Stimulated activated CD4-positive, alpha-beta T cell treated with anti-CD3 and anti-CD28 coated beads, TNF-alpha, amount 100 ng/mL, for 4 hours (primary cell): ENCODE measurements at regions not wholly inside any gene's neighbourhood (a gene's known extent, or its start where the extent isn't known, plus 50 kb on each side); places are given as distances from the start of the nearest gene placed in this dataset.
"Not testable (repeated sequence)": the region's sequence is repeated elsewhere in the genome, so short reads cannot be mapped to it uniquely, and the experiment has no call there.

Experiments used
- DNase-seq, 3 experiments: peaks; one replicate each; pipeline ENCODE4 v3.0.0-alpha.2; 2020; ENCODE audit warnings: low read depth in 3 of 3

DNA sequence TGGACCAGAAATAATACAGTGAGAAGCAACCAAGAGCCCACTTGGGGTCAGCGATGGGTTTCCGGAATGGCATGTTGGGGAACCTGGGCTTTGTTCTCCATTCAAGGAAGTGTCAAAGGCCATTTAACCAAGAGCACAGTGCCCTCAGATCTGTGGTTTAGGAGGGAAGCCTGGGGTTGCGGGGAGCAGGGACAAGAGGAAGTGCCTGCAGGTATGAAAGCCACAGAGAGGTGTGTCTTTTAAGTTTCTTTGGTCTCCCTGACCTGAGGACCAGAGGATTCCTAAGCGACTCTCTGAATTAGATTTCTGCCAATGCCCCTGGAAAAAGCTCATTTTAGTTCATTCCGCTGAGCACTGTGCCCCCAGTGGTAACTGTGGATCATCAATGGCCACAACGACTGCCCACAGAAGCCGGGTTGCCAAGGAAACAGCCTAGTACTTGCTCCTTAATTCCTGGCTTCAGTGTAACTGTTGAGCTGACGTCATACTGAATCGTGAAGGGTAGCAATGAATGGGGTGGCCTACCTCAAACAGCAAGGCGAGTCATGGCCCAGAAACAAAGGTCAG, 107.3 kb upstream of the SPIN1 start:
- no peak for DNase-seq

DNA sequence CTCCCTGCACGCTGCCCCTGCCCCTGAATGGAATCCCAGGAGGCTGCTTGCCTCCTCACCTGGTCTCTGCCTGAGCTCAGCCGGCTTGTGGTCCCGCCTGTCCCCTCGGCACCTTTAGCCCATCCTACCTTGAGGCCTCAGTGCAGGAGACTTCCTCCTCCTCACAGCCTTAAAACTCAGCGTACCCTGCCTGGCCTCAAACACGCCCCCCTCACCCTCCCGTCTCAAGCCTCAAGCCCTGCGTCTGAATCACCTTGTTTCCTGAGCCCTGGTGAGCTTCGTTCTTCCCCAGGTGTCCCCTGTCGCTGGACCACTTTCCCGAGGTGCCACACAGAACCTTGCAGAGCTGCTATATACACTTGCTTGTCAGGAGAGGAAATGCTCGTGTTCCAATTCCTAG, 110.2 kb upstream of the SPIN1 start:
- no peak for DNase-seq

DNA sequence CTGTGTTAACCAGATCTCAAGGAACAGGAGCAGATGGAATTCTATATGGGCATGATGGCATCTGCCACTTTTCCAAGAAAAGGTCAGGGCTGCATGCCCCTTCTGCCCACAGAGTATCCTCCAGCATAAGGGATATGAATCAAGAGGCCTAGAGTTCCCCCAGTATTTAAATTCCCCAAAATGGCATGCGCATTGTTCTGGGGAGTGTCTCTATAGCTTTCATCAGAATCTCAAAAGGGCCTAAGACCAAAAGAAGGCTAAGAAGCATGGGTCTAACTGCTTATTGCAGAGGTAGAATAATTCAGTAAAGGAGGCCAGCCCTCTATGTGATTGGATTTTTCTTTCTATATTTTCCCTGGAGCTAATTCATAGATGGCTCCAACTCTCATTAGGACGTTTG, 114.2 kb upstream of the SPIN1 start:
- no peak for DNase-seq

DNA sequence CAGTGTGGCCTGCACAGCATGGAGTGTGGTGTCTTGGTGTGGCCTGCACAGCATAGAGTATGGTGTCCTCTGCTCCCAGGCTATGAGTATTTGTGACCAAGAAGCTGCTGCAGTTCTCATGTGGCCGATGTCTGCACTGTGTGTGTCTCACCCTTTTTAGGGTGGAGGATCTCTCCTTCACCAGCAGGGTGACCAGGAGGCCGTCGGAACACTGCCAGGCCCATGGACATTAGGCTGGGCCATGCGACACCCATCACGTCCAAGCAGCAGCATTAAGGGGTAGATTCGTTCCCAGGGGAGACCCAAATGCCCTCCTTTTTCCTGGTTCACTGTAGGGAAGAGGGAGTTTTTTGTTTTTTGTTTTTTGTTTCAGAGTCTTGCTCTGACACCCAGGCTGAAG, 115.3 kb upstream of the SPIN1 start:
- no peak for DNase-seq

DNA sequence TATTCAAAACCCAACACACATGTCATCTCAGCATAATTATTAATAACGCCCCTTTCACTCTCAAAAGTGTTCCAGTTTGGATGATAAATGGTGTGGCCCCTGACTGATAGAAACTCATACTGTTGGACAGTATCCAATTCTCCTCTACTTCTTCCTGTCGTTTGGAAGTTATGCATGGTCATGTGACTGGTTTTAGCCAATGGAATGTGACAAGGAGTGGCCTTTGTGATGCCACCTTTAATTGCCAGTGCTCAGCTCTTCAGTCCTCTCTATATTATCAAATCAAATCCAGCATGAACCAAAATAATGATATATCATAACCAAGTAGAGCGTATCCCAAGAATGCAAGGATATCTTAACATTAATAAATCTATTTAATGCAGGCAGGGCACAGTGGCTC, 117.8 kb upstream of the SPIN1 start:
- DNase-seq = no peak

DNA sequence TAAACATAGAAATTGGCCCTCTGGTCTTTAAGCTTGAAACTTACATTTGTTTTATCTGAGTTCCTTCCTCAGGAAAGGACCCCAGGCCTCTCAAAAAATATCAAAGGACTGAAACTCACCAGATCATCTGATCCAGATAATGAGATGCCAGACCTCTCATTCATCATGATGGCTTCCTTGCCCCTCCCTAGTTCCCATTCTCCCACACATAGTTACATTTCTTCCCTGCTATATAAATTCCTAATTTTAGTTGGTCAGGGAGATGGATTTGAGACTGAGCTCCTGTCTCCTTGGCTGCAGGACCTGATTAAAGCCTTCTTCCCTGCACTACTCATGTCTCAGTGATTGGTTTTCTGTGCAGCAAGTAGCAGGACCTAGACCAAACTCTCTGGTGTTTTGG, 119.4 kb upstream of the SPIN1 start:
- no peak for DNase-seq

DNA sequence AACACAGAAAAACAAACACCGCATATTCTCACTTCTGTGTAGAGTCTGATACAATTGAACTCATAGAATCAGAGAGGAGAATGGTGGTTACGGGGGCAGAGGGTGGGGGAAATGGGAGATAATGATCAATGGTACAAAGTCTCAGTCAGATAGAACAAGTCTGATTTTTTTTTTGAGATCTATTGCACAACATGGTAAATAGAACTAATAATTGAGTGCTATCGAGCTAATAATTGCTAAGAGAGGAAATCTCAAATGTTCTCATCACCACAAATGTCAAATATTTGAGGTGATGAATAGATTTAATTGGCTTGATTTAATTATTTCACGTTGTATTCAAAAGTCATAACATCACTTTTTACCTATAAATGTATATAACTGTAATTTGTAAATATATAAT, 121.0 kb upstream of the SPIN1 start:
- no peak for DNase-seq

DNA sequence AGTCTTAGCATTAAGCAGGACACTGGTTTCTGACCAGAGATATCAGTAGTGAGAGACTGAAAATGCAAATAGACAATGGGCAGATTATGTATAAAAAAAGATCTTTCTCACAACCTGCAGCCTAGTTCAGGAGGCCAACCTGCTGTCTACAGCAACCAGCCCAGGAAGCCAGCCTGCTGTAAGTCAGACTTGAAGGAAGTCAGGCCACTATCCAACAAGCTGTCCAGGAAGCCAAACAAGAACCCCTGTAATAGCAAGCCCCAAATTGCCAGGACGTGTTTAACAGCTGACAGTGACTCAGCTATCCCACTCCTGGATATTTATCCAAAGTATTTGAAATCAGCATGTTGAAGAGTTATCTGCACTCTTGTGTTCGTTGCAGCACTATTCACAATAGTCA, 121.8 kb upstream of the SPIN1 start:
- no peak for DNase-seq

DNA sequence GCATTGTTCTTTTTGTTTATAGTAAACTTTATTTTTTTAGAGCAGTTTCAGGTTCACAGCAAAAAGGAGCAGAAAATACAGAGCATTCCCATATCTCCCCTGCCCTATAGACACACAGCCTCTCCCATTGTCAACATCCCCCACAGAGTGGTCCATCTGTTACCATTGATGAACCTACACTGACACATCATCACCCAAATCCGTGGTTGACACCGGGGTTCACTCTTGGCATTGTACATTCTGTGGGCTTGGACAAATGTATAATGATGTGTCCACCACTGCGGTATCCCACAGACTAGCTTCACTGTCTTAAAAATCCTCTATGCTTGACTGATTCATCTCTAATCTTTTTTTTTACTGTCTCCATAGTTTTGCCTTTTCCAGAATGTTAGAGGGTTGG, 120.7 kb upstream of the SPATA31C2 start:
- DNase-seq = no peak

DNA sequence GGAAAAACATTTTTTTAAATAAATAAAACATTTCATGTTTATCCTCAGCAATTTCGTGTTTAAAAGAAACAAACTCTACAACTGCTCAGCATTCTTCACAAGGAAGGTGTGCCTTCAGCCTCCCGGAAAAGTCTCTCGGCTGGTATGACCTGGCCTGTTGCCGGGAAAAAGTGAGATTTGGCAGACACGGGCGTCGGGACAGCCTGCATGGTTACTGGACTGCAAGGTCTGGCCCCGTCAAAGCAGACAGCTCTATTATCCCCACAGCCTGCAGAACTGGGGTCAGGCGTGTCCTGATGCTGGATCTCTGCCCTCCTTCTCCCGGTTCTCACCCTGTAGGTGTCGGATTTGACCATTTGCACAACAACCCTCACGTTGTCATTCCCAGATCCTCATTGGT, 120.3 kb upstream of the SPATA31C2 start:
- no peak for DNase-seq

DNA sequence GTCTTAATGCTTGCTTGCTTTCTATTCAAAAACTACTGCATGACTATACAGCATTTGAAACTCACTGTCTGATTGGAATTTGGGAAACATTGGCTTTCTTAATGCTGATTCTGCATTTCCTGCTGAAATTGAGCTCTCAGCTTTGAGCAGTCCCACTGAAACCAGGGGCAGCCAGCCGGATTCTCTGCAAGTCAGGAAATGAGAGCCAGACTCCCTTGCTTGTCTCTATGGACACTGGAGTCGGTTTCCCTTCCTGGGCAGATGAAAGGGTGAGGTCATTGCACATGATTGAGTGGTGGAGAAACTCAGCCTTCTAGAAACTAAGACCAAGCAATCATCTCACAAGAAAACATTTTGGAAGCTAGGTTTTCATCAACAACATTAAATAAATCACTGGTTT, 119.7 kb upstream of the SPATA31C2 start:
- DNase-seq = no peak

DNA sequence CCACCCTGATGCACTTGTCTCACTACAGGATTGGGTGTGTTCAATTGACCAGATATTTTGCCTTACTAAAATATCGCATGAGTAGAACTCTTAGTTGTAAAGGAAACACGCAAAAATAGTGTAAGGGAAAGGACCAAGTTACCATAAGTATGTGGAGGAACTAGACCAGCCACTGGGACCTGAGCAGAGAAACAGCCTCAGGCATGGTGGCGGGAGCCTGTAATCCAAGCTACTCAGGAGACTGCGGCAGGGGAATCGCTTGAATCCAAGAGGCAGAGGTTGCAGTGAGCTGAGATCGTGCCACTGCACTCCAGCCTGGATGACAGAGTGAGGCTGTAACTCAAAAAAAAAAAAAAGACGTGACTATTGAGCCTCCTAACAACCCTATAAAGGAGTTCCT, 117.9 kb upstream of the SPATA31C2 start:
- DNase-seq = no peak

DNA sequence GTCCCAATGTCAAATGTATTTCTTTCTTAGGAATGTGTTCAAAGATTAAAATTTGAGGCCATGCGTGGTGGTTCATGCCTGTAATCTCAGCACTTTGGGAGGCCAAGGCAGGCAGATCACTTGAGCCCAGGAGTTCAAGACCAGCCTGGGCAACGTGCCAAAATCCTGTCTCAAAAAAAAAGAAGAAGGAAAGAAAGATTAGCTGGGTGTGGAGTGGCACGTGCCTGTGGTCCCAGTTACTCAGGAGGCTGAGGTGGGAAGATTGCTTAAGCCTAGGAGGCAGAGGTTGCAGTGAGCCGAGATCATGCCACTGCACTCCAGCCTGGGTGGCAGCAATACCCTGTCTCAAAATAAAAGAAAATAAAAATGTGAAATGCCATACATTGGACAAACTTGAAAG, 117.5 kb upstream of the SPATA31C2 start:
- DNase-seq = not testable (repeated sequence)

DNA sequence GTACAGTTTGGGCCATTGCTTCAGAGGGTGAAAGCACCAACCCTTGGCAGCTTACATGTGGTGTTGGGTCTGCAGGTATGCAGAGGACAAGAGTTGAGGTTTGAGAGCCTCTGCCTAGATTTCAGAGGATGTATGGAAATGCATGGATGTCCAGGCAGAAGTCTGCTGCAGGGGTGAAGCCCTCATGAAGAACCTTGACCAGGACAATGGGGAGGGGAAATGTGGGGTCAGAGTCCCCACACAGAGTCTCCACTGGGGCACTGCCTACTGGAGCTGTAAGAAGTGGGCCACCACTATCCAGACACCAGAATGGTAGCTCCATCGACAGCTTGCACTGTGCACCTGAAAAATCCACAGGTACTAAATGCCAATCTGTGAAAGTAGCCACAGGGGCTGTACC, 113.6 kb upstream of the SPATA31C2 start:
- no peak for DNase-seq

DNA sequence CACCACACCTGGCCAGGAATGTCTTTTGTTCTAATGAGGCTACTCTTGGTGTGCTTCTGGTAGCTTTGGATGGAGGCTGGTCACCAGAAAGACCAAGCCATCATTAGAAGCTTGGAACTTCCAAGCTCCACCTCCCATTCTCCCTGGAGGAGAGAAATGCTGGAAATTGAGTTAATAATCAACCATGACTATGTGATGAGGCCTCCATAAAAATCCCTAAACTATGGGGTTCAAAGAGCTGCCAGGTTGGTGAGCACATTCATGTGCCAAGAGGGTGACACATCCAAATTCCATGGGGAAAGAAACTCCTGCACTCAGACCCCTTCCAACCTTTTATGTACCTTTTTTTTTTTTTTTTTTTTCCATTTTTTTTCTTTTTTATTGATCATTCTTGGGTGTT, 105.5 kb upstream of the SPATA31C2 start:
- DNase-seq = no peak

DNA sequence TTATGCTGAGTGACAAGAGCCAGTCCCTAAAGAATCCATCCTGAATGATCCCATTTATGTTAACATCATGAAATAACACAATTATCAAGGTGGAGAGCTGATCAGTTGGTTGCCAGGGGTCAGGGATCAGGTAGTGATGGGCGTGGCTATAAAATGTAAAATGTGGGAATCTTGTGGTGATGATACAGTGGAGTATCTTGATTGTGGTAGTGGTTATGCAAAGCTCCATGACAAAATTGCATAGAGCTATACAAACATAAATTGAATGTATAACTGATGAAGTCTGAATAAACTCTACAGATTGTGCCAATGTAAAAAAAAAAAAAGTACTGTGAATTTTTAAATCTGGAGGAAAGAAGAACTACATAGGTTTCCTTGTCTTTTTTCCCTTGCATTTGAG, 104.6 kb upstream of the SPATA31C2 start:
- DNase-seq = no peak

DNA sequence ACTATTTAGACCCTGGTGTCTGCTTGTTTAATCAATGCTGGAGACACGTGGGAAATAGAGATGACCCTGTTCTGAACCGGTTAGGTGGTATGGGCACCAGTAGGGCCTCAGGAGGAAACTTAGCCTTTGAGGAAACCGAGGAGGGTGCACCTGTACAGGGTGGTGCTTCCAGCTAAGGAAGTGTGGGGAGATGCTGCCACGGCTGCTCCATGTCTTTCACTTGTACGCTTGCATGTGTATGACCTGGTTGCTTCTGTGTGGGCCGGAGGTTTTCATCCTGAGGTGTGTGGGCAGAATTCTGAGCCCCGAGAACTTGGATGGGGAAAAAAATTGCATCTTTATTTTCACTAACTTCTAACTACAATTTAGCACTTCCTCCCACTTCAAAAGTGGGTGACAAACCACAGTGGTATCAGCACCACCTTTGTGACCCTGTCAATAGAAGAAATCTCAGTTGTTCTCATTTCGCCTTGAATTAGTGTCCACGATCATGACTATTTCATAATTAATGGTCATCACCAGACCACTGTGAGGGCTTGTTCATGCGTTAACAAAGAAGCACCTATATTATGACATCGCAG, 99.8 kb upstream of the SPATA31C2 start:
- DNase-seq = no peak

DNA sequence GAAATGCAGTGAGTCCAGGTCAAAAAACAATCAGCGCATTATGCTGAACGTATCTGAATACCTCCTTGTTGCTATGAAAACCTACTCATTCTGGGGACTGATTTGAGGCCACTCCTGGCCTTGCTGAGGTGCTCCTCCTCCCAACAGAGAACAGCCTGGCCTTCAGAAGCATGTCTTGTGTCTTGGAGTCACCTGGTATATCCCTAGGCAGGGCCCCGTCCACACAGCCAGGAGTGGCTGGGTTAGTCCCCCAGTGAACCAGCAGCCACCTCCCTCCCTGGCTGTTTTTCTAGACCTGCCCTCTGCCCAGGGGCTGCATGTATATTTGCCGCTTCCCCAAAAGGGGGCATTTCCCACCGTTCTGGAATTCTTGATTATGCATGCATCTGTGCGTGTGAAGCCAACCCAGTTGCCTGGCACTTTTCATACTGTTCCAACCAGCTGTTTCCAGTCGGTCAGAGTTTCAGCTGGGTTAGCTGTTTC, 99.2 kb upstream of the SPATA31C2 start:
- no peak for DNase-seq

DNA sequence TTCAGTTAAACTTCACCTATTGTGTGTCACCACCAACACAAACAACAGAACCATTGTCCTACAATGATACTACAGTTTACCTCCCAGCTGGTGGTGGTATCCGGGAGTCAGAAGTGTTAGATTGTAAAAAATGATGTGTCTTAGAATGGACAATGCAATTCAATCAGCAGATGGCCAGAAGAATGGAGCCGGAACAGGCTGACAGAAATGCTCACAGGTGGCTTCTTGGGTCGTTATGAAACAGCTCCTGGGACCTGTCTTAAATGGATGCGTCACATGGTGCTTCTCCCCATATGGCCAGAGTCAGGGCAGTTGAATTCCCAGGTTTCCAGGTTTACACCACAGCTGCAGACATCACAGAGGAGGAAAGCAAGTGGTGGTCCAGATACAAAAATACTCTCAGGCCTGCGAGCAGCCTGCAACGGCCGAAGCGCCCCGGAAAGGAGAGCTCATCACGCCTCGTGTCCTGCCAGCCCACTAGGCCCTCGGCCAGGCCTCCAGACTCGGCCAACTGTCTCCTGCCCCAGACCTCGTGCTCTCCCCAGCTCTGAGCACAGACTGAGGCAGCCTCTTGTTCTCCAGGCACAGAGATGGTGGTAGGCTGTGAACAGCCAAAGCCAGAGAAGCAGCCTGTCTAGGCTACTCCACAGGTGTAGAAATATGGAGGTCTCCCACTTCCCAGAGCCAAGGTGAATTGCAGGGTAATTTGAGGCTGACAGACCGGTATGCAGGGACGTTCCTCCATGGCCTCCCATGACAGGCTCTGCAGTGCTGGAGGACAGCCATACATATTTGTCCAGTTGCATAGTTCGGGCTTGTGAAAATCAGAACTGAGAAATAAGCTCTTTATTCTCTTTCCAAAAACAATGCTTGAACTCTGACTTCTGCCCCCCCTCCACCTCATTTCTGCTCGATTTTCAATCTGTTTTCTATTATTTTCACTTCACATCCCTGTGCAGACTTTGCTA, 98.5 kb upstream of the SPATA31C2 start:
- DNase-seq = no peak

DNA sequence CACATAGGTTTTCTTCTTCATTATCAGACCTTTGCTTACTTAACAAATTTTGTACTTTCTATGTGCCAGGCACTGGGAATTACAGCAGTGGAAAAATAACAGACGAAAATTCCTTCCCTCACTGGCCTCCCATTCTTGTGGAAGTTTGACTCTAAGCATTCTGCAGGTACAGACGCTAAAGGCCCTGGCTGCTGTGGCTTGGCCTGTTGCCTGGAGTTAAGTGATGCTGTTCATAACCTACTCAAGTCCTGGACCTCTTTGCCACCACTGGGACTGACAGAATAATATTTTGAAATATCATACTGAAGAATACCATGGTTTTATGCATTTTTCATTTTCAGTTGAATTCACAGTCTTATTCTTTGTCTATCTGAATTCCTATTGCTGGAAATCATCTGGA, 97.3 kb upstream of the SPATA31C2 start:
- no peak for DNase-seq

DNA sequence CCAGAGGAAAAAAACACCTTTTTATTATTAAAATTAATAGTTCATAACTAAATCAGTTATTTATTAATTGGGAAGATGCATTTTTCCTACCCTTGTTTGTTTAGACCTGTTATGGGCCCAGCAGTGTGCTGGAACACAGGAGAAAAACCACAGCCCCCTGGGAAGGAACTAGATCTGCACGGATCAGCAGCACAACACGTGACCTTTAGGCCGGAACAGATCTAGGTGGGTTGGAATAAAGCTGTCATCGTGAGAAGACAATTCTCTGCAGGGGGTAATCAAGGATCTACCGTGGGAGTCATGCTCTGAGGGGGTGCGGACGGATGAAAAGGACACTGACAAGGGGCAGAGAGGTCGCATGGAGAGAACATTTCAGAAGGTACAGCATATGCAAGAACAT, 95.8 kb upstream of the SPATA31C2 start:
- DNase-seq = no peak

DNA sequence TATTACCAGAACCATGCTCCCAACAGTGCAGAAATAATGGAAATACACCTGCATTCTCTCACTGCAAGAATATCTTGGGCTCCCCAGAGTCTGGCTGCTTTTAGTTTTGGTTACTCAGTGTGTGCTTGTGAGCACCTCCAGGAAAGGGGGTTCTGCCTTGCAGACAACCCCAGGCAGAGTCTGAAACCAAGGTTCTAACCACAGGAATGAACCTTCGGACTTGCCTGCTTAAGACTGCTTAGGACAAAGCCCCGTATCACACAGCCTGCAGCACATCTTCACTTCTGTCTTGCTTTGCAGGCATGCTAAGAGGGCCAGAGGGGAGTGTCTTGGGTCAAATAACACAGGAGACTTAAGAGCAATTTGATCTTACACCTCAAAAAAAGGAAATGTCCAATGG, 94.8 kb upstream of the SPATA31C2 start:
- DNase-seq = no peak

DNA sequence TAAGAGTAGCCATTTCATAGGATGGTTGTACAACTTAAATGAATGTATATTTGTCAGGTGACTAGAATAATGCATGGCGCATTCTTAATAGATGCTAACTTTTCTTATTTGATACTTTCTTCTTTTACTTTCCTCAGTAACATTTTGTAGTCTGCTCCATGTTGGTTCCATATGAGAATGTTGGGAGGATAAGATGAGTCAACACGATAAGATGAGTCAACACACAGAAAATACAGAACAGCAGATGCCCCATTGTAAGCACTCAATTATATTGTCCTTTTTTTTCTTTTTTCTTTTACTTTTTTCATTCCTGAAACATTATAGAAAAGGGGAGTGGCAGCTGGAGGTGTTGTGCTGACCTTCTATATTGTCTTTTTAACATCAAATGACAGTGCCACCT, 92.3 kb upstream of the SPATA31C2 start:
- no peak for DNase-seq
